ENCODE measurements at regions not wholly inside any gene's neighbourhood (a gene's known extent, or its start where the extent isn't known, plus 50 kb on each side); places are given as distances from the start of the nearest gene placed in this dataset.

DNA sequence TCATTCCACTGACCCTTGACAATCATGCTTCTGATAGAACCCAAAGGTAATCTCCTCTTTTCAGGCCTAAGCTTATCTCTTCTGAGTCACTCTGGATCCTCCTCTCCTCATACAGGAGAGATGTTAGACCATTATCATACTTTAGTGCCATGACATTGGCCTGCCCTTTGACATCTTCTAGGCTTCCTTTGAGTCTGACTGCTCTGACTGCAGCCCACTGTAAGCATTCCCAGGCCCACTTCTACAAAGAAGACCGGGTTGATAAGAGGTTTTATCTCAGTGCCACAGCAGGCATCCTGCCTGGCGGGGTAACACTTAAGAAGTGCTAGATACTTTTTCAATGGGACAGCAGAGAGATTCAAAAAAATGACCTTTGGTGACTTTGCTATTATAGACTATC is 438.0 kb downstream of the KCNA4 start:
- H3K27ac ChIP-seq (ENCODE audit: low read depth in 2 of 2, low read length in 1 of 2), result no peak overlapping the region
- no peaks in the 10 kb centered on the region for H3K27me3 ChIP-seq (ENCODE audit: insufficient read depth)
- ChIA-PET CTCF (interaction anchor here (1.7 kb wide), 1 partner anchor 11 kb away, joined by 5 read pairs; no protein-coding TSS in a partner anchor), POLR2A (no interaction called here)
- 0% methylated on average over 2 of the region's 2 CpGs for WGBS (ENCODE audit: low lambda C conversion rate)
- no peaks in the 10 kb centered on the region for H3F3A ChIP-seq (replicated peaks; ENCODE audit: insufficient read depth)
- no peaks in the 10 kb centered on the region for H3K79me2 ChIP-seq (ENCODE audit: insufficient read depth)
- no peak overlapping the region for H2AFZ ChIP-seq (ENCODE audit: low read depth)
- H3K4me2 ChIP-seq, result no peak overlapping the region
- H3K4me1 ChIP-seq (ENCODE audit: control insufficient read depth in 1 of 2, insufficient read depth in 2 of 2, low read depth in 1 of 2, low read length in 1 of 2), result no peaks in the 10 kb centered on the region
- H3K36me3 ChIP-seq (replicated peaks in 1 of 2; ENCODE audit: control insufficient read depth in 1 of 2, insufficient read depth in 2 of 2, low read length in 1 of 2), result no peaks in the 10 kb centered on the region
- H3K9me3 ChIP-seq, result no peaks in the 10 kb centered on the region
- no peak for TF ChIP-seq RFX5 (IDR thresholded peaks at IDR 0.05; ENCODE audit: low read length)
- TF ChIP-seq, protein P1, sequence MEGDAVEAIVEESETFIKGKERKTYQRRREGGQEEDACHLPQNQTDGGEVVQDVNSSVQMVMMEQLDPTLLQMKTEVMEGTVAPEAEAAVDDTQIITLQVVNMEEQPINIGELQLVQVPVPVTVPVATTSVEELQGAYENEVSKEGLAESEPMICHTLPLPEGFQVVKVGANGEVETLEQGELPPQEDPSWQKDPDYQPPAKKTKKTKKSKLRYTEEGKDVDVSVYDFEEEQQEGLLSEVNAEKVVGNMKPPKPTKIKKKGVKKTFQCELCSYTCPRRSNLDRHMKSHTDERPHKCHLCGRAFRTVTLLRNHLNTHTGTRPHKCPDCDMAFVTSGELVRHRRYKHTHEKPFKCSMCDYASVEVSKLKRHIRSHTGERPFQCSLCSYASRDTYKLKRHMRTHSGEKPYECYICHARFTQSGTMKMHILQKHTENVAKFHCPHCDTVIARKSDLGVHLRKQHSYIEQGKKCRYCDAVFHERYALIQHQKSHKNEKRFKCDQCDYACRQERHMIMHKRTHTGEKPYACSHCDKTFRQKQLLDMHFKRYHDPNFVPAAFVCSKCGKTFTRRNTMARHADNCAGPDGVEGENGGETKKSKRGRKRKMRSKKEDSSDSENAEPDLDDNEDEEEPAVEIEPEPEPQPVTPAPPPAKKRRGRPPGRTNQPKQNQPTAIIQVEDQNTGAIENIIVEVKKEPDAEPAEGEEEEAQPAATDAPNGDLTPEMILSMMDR (IDR thresholded peaks at IDR 0.05), result no peak
- no peak for TF ChIP-seq RXRA (IDR thresholded peaks at IDR 0.05; ENCODE audit: borderline replicate concordance, low read depth)
- TF ChIP-seq NRF1 (IDR thresholded peaks at IDR 0.05; ENCODE audit: low read depth, low read length), result no peak
- TF ChIP-seq, protein P2, sequence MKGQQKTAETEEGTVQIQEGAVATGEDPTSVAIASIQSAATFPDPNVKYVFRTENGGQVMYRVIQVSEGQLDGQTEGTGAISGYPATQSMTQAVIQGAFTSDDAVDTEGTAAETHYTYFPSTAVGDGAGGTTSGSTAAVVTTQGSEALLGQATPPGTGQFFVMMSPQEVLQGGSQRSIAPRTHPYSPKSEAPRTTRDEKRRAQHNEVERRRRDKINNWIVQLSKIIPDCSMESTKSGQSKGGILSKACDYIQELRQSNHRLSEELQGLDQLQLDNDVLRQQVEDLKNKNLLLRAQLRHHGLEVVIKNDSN (IDR thresholded peaks at IDR 0.05; ENCODE audit: borderline replicate concordance, low read depth), result no peak
- TF ChIP-seq RCOR1 (IDR thresholded peaks at IDR 0.05; ENCODE audit: low read length), result no peak
- no peak for TF ChIP-seq EZH2phosphoT487 (IDR thresholded peaks at IDR 0.05; ENCODE audit: borderline replicate concordance, low read depth)
- TF ChIP-seq, protein P3, sequence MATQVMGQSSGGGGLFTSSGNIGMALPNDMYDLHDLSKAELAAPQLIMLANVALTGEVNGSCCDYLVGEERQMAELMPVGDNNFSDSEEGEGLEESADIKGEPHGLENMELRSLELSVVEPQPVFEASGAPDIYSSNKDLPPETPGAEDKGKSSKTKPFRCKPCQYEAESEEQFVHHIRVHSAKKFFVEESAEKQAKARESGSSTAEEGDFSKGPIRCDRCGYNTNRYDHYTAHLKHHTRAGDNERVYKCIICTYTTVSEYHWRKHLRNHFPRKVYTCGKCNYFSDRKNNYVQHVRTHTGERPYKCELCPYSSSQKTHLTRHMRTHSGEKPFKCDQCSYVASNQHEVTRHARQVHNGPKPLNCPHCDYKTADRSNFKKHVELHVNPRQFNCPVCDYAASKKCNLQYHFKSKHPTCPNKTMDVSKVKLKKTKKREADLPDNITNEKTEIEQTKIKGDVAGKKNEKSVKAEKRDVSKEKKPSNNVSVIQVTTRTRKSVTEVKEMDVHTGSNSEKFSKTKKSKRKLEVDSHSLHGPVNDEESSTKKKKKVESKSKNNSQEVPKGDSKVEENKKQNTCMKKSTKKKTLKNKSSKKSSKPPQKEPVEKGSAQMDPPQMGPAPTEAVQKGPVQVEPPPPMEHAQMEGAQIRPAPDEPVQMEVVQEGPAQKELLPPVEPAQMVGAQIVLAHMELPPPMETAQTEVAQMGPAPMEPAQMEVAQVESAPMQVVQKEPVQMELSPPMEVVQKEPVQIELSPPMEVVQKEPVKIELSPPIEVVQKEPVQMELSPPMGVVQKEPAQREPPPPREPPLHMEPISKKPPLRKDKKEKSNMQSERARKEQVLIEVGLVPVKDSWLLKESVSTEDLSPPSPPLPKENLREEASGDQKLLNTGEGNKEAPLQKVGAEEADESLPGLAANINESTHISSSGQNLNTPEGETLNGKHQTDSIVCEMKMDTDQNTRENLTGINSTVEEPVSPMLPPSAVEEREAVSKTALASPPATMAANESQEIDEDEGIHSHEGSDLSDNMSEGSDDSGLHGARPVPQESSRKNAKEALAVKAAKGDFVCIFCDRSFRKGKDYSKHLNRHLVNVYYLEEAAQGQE (IDR thresholded peaks at IDR 0.05; ENCODE audit: low read depth, low read length), result no peak
- no peak for TF ChIP-seq SIN3A (IDR thresholded peaks at IDR 0.05; ENCODE audit: borderline replicate concordance, low read depth, low read length)
- no peak for TF ChIP-seq JUND (IDR thresholded peaks at IDR 0.05)
- TF ChIP-seq, protein P4, sequence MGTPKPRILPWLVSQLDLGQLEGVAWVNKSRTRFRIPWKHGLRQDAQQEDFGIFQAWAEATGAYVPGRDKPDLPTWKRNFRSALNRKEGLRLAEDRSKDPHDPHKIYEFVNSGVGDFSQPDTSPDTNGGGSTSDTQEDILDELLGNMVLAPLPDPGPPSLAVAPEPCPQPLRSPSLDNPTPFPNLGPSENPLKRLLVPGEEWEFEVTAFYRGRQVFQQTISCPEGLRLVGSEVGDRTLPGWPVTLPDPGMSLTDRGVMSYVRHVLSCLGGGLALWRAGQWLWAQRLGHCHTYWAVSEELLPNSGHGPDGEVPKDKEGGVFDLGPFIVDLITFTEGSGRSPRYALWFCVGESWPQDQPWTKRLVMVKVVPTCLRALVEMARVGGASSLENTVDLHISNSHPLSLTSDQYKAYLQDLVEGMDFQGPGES (IDR thresholded peaks at IDR 0.05; ENCODE audit: low read depth, low read length), result no peak
- H4K20me1 ChIP-seq (ENCODE audit: insufficient read depth), result no peaks in the 10 kb centered on the region
- no peak overlapping the region for H3K4me3 ChIP-seq (ENCODE audit: low read depth in 2 of 2, low read length in 1 of 2)
- DNase-seq, result no peak
- no peaks in the 10 kb centered on the region for H3K9me2 ChIP-seq
- H3K9ac ChIP-seq, result no peak overlapping the region
